NCI-H526 treated with DMSO at 0.1 percent for 48 hours (cell line): ENCODE measurements at regions not wholly inside any gene's neighbourhood (a gene's known extent, or its start where the extent isn't known, plus 50 kb on each side); places are given as distances from the start of the nearest gene placed in this dataset.

Experiments used
- DNase-seq: peaks from one replicate; lab custom pipeline; 2025; lab: John Stamatoyannopoulos, UW

DNA sequence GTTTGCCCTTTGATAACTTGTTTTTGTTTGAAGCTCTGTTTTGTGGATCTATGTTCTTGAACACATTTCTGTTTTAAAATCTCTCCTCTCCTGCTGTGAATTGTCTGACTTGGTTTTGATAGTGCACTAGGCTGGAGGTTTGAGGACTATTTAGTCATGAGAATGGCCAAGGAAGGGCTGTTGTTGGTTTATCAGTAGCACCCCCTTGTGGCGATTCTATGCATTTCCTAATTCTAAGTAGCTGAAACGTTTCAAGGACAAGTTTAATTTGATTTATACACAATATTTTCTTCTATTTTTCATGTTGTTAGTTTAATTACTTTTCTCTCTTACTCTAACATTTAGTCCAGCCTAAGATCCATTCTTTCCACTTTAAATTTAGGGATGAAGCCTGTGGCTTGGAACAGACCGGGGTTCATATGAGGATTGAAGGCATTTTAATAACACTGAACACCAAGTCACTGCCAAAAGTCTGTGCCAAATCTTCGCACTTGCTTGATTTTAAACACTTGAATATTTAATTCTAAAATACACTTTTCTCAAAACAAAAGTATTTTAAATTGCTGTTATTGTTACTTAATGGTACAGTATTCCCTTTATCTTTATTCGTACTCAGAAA lies 166.0 kb downstream of the SOCS6 start:
- DNase-seq = peak; percentile 44

DNA sequence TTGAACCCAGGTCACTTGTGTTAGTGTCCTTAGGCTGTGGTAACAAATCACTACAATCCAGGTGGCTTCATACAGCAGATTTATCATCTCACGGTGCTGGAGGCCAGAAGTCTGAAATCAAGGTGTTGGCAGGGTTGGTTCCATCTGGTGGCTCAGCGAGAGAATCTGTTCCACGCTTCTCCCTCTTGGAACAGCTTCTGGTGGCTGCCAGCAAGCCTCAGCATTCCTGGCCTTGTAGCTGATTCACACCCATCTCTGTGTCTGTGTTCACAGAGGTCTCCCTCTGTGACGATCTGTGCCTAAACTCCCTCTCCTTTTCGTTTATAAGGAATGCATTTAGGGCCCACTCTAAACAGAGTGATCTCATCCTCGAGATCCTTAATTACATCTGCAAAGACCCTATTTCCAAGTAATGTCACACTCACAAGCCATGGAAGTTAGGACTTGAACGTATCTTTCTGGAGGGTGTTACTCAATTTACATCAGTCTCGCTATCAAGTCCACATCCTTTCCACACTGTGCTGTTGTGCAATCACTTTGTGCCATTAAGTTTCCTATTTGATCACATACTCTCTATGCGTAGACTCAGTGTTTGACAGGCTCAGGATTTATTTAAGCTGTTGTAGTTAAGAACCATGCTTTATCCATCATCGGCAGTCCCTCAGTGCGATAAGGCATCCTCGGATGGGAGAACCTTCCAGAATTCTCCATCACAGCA lies 164.4 kb downstream of the SOCS6 start:
- DNase-seq = no peak

DNA sequence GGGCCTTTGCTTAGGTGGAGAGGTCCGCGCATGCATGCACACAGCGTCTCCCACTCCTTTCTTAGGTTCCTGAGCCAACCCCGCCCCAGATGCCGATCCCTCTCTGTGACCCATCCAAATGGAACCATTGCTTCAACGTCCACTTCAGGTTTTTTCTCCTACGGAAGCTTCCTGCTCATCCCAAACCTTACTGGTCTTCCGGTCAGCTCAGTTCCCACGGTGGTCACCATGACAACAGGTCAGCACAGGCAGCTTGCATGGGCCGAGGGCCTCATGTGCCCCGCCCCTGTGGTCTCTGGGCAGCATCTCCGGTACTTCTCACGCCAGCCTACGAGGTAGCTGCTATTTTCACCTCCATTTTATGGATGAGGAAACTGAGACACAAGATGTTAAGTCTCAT lies 163.7 kb downstream of the SOCS6 start:
- no peak for DNase-seq

DNA sequence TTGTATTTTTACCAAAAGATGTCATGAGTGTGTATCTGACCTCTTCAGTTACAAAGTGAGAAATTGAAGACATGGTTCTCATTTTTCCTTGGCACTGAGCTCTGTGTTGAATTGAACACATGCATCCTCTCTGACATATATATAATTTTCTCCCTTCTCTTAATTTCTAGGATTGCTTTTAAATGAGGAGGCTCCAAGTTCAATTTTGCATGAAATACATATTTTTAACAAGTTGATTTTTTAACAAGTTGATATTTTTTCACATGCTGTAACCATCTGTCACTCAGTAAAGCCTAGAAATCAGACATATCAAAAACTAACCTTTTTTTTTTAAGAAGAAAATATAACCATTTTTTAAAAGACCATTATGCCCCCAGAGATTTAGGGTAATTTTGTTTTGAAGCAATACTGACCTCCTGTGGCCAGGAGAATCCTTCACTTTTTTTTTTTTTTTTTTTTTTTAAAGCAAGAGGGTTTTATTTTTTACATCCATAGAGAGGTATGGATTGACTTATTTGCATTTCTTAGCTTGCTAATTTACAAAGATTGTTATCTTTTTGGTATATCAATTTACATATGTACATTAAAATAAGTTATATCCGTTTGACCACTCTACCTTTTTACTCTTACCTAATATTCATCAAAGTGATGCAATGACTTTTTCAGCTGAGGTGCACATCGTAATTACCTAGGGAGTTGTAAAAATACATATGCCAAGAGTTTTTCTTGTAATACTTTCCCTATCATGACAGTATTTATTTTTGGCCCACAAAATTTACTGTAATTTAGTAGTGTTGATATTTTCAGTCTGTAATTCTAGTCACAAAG lies 161.8 kb downstream of the SOCS6 start:
- DNase-seq = no peak

DNA sequence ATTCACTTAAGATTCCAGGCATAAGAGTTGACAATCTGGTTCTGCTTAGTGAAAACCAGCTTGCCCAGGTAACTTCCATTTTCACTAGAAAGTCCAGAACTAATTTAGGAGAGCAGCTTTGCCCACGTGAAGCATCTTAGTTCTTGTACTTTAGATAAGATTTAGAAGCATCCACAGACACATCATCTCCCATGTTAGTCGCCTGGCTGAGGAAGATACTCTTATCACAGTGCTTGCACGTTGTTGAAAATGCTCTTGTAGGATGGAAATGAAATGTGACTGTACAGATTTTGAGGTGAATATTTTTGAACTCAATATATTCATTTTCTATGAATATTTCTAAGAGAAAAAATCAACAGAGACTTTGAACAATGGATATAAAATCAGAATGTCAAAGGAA lies 159.7 kb downstream of the SOCS6 start:
- no peak for DNase-seq

DNA sequence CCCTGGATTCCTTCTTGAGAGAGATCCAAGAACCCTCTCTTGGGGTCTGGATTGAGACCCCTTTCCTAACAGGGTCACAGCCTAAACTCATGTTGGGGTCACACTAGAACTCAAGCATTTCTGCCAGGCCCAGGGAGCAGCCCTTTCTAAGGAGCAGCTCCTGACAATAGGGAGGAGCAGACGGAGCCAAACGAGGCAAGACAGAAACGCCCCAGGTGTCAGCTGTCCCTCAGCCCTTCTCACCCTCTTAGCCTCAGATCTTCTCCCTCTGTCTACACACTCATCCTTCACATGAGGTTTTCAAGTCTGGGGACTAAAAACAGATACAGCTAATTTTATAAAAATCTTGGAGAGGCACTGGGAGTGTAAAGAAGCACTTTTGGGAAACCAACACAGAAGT lies 157.2 kb downstream of the SOCS6 start:
- no peak for DNase-seq

DNA sequence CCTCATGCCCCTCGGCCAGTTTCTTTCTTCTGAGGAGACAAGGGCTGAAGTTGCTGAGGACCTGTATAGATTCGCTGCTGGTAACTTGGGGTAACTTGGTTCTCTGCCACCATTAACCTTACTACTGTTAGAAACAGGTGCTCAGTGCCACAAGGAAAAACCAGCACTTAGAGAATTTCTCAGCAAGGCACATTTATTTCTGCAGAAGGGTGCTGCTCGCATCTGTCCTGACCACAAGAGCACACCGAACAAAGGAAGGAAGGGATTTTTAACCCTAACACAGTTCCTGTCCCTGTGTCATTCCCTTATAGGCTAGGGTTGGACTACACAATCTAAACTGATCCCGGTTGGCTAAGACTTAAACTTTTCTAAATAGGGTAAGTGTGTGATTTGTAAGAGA lies 154.1 kb downstream of the SOCS6 start:
- no peak for DNase-seq

DNA sequence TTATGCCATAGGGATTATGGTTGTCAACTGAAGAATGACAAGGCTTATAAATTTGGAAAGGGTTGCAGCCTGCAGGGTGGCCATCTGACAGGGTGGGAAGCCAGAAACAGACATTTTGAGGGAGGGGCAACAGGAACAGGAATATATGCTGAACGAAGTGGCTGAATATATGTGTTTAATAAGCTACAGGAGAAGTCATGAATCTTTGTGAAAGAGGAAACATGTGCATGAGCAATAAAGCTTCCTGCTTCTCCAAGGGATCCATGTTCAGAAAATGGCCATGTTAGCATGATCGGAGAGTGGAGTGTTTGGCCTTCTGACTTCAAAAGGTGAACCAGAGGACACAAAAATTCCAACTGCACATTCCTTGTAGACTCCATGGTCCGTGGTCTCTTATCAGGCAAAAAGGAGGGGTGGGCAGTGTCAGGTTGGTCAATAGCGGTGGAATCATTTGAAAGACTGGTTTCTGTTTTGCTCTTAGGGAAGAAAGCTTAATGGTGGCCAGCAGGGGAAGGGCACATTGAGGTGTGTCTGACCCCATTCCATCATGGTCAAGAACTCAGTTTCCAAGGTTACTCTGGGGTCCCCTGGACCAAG lies 144.1 kb downstream of the SOCS6 start:
- no peak for DNase-seq

DNA sequence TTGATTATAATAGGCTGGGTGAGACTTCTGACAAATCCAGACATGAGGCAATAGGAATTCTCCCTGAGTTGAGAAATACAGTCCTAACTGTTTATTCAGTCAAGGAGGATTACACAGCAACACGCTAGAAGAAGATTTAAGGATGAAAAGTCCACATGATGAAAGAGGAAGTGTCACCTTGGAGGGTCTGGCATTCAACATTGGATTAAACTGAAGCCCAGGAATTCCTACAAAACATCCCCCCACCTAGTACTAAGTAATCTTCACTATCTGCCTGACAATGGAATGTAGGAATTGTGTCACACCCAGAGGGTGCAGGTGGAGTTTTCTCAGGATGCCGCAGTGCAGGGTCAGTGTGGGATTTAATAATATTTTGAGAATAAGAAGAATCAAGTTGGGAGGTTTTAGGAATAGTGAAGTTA lies 142.4 kb downstream of the SOCS6 start:
- DNase-seq = no peak

DNA sequence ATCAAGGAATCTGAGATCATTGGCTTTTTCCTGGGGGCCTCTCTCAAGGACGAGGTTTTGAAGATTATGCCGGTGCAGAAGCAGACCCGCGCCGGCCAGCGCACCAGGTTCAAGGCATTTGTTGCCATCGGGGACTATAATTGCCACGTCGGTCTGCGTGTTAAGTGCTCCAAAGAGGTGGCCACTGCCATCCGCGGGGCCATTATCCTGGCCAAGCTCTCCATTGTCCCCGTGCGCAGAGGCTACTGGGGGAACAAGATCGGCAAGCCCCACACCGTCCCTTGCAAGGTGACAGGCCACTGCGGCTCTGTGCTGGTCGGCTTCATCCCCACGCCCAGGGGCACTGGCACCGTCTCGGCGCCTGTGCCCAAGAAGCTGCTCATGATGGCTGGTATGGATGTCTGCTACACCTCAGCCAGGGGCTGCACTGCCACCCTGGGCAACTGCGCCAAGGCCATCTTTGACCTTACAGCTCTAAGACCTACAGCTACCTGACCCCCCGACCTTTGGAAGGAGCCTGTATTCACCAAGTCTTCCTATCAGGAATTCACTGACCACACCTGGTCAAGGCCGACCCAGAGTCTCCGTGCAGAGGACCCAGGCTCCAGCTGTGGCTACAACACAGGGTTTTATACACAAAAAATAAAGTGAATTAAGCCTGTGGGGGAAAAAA lies 141.8 kb downstream of the SOCS6 start:
- no peak for DNase-seq

DNA sequence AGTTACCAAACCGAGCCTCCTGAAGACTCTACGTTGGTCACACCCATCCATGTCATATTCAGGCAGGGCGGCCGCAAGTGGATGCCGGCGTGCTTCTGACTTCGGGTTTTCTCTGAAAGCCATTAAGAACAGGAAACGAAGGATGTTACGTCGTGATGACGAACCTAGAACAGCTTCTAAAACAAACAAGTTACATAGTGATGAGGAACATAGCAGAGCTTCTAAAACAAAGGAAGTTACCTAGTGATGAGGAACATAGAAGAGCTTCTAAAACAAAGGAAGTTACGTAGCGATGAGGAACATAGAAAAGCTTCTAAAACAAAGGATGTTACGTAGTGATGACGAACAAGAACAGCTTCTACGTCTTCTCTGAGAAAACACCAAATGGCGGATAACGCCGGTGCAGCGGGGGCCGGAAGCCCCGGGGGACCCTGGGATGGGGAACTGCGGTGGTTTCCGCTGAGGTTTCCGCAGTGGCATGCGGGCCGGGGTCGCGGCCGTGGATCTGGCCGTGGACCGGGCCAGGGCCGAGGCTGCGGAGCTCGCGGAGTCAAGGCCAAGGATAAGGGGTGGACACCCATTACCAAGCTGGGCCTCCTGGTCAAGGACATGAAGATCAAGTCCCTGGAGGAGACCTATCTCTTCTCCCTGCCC lies 141.1 kb downstream of the SOCS6 start:
- DNase-seq = no peak

DNA sequence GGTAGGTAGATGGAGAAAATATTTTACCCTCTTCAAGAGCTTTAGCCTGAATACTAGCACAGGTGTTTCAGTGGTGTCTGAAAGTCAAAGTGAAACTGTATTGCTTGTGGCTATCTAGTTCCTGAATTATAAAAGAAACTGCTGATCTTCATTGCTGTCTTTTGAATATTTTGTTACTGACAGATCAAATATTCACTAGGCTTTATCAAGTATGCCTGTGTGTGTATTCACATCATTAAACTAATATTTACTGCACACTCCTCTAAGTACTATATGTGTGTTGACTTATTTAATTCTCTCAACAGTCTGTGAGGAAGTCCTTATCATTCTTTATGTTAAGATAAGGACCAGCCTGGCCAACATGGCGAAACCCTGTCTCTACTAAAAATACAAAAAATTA lies 139.6 kb downstream of the SOCS6 start:
- no peak for DNase-seq

DNA sequence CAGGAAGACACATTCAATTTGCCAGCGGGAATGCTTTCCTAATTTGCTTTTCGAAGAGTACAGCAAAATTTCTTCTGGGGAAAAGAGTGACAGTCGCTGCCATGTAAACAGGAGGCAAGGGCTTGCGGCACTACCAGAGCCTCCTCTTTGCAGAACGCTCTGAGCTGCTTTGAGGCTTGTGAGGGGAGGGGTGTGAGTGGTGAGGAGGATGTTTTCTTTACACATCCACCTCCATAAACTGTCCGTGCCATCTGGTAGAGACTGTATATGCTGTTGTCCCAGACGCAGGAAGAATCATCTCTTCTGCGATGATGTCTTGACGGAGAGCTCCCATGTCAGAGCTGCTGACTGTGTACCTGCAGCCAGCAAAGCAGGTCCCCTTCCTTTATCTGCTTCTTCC lies 138.0 kb downstream of the SOCS6 start:
- no peak for DNase-seq

DNA sequence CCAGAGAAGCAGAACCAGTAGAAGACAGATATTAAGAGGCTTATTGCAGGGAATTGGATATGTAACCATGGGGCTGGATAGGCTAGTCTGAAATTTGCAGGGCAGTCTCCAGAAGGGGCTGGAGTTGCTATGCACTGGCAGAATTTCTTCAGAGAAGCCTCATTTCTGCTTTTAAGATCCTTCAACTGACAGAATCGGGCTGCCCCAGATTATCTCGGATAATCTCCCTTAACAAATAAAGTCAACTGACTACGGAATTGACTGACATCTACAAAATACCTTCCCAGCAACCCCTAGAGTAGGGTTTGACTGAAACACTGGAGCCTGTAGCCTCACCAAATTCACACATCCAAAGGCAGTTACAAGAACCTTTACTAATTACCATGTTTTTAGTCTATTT lies 136.4 kb downstream of the SOCS6 start:
- no peak for DNase-seq

DNA sequence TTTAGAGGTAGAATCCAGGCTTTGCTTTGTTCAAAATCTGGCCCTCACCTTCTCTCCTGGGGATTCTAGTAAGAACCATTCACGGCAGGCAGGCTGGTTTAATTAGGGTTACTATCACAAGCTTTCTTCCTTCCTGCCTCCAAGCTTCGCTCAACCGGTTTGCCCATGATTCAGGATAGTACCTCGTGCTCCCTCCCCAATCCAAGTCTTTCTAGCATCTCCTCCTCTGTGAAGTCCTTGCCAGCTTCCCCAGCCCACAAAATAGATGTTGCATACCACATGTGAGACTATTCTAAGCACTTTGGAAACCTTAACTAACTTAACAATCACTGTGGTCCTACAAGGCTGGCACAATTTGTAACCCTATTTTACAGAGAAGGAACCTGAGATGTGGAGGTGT lies 135.1 kb downstream of the SOCS6 start:
- DNase-seq = no peak

DNA sequence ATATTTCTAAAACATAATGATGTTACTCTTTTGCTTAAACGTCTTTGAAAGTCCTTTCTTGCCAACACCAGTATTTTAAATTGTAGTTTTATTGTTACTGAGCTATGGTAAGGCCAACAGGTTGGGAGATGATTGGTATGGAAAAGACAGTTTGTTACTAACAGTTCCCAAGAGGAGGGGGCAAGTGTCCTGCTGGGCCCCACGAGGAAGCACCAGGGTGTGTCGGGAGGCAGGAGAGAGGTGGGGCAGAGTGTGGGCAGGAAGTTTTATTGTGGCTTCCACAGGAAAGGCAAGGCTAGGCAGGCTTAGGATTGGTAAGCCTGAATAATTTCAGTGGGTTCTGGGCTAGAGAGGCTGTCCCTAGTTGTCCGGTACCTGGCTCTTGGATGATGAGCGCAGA lies 134.3 kb downstream of the SOCS6 start:
- no peak for DNase-seq

DNA sequence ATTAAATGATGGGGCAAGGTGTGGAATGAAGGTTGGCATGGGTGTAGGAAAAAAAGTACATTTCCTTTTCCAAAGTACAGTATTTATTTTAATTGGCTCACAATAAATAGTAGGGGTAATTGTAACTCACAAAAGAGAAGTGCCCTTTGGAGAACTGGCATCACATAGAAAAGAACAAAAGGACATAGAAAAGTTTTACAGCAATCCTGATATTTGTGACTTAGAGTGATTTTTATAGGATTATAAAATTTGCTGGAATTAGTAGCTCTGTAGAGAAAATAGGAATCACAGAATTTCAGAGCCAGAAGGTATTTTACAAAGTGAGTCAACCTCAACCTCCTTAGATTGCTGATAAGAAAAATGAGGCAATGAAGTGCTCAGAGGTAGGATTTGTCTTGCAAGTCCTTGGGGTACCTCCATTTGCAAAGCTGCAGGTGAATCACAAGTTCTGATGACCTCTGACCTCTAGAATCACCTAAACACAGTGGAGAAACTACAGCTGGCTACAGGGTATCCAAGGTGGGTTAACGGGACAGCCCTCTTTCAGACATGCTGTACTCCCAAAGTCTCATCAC lies 133.6 kb downstream of the SOCS6 start:
- DNase-seq = no peak

DNA sequence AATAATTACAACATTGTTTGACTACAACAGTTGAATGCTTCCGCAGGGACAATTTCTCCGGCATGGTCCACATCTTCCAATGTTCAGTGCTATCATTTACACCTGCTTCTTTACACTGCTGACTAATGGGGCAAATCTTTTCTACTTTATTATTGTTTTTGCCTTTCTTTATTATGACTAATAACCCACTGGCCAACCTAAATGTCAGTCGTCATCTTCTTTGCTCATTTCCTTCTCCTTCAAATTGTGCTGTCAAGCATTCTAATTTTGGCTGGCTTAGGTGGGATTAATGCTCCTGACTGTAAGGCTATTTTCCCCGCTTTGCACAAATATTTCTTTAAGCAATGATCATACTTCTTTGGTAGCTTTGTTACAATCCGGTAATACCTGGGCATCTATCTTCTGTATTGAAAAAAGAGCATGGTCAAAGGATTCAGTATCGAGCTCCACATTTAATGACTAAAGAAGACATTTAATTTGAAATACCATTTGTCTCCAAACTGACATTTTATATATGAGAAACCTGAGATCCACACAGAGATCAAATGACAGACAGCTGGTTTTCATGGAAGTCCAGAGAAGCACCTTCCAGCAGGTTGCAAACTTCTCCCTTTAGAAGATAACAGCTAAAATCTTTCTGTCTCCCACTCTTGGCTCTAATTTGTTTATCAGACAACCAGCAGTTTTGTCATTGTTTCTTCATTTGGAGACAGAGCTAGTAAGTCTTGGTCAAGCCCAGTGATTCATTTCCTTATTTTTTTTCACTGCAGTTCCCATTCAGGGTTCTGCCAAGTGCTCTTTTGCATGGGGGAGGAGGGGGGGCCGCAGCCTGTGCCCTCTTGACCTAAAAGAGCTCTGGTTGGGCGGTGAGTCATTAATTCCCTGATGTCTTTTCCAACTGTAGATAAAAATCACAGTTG lies 132.9 kb downstream of the SOCS6 start:
- no peak for DNase-seq

DNA sequence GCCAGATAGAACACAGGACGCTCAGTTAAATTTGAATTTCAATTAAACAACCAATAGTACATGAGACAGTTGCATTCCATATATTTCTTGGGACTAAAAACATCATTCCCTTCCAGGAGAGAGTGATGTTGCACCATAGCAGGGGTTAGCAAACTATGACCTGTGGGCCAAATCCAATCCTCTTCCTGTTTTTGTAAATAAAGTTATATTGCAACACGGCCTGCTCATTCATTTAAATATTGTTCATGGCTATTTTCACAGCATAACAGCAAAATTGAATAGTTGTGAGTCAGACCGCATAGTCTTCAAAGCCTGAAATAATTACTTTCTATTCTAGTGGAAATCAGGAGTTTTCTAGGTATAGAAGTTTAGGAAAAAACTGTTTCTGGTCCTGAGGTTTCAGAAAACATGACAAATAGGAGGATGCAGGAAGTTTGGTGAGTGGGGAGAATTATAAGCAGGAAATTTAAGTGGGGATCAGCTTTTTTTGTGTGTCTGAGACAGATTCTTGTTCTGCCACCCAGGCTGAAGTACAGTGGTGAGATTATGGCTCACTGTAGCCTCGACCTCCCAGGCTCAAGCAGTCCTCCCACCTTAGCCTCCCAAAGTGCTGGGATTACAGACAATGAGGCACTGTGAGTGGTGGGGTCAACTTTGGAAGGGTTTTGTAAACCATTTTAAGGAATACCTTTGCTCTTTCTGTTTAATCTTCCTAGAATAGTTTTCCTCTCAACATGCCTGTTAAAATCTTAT lies 131.5 kb downstream of the SOCS6 start:
- no peak for DNase-seq

DNA sequence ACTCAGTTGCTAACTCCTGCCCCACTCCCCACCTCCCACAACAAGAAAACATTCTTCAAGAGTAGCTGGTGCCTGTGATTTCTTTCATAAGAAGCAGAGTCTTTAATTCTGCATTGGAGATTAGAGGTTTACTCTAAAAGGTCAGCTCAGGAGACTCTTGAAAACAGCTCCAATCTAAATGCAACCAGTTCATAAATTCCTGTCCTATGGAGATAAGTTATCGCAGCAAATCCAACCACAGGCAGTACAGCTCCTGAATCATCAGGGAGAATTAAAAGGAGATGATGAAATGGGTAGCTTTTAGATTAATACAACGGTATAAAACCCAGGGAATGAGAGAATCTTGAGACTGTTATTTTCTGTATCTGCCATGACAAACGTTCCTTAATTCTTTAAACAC lies 130.7 kb downstream of the SOCS6 start:
- DNase-seq = no peak
